DMS79 treated with DMSO at 0.1 percent for 48 hours (cell line): ENCODE measurements at regions not wholly inside any gene's neighbourhood (a gene's known extent, or its start where the extent isn't known, plus 50 kb on each side); places are given as distances from the start of the nearest gene placed in this dataset.

Source experiments
- DNase-seq: peaks from one replicate; lab custom pipeline; 2025; lab: John Stamatoyannopoulos, UW

DNA sequence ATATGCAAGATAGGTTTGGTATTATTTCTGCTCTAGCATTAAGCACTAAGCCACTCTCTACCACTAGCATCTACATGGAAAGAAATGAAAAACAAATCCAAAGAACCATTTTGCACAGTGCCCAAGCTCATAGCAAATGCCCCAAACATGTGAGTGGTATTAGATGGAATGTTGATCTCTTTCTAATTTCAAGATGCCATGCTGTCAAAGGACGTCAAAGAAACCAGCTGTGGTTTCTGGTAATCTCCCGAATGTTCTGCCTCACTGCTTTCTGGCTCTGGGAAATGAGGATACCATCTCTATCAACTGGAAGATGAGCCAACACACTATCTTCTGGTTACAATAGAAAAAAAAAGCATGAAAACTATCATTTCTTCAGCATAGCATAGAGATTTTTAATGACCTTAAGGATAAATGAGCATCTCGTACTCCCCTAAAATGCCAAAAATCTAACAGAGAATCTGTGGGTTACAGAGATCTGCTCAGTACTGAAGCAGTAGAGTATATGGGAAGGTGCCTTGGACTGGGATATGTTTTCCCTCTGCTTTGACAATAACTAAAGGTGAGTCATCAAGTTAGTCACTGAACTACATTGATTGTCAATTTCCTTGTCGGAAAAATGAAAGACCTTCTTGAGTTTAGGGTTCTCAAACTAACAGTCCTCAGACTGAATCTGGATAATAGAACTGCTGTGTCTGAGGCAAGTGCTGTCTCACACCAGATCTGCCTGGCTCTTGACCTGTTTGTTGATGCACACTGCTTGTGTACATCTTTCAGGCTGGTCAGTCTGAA is 244.8 kb upstream of the NCKAP5 start:
- DNase-seq: no peak

DNA sequence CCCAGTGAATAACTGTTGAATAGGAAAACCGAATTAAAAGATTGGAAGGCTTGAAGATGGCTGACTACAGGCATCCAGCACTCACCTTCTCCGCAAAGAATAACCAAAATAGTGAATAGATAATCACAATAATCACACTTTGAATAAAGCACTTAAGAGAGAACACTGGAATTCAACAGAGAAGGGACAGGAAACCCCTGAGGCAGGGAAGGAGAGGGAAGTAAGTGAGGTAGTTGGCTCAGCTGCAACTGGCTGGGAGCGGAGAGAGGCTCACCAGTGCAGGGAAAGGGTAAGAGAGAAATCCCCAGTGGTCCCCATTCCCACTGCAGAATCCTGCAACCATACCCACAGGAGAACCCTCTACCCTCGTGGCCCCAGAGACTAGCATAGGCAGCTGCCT is 246.6 kb upstream of the NCKAP5 start:
- DNase-seq: no peak

DNA sequence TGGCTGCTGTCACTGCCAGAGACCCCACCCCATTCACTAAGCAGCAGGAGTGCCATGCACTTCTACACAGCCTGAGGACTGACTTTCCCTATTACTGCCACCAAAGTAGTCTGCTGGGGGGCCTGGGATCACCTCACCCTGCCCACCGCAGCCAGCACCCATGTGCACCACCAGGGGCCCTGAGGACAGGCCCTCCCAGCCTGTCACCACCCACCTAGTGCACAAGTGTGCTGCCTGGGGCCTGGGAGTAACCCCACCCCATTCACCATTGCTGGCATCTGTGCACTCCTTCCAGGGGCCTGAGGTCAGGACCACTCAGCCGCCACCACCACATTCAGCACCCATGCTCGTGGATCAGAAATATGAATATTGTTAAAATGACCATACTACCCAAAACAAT is 247.8 kb upstream of the NCKAP5 start:
- DNase-seq: no peak

DNA sequence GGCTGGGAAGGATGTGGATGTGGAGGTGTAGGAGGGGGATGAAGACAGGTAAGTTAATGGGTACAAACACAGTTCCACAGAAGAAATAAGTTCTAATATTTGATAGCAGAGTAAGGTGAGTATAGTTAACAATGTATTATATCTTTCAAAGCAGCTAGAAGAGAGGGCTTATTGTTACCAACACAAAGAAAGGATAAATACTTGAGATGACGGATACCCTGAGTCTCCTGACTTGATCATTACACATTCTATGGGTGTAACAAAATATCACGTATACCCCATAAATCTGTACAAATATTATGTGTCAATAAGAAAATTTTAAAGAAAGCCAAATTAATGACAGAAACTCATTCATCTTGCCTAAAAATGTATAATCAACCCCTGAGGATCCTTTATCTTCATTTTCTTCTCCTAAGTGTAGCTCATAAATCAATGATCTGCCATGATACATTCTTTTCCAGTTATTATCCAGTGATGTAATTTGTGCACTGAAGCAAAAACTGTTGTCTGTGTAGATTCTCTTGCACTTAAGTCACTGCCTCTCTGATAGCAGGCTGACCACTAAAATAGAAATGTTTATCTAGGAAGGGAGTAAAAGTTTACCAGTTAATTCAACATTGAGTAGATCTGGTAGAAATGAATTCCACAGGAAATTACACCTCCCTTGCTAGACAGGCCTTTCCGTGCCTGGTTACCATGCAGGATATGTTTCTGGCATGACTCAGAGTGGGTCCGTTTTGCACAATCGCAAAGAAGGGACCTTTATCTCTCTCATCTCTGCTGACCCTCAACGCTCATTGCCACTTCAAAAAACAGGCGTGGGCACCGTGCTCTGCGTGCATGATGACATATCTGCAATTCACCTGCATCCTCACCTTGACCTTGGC is 249.7 kb upstream of the NCKAP5 start:
- no peak for DNase-seq

DNA sequence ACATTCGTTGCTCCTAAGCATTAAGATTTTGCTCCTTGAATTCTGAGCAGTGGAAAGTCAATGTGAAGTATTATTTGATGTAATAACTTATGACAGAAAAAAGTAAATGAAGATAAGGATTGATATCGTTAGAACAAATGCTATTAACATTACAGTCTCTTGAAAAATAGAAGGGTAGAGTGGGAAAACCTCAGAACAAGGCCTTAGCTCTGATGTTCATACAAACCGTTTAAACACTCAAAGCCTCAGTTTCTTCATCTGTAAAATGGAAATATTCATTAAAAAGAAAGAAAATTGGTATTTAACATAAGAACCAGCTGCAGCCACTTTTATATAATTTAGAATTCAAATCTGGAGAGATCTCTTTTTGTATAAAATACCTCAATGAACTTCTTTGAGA is 250.4 kb upstream of the NCKAP5 start:
- no peak for DNase-seq

DNA sequence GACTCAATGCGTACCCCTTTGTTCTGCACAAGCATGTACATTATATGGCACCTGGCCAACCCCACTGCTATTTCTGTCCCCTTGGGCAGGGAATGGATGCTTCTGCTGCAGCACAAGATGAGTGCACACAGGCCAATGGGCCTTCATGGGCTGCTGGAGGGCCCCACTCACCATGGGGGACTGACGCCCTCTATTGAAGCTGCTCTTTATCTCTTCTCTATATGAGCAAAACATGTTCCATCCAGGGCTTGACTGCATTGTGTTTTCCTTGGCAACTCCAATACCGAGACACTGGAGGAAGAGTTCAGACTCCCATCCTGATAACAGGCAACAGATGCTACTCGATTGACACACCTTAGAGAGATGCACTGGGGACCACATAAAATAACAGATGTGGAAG is 251.6 kb upstream of the NCKAP5 start:
- no peak for DNase-seq

DNA sequence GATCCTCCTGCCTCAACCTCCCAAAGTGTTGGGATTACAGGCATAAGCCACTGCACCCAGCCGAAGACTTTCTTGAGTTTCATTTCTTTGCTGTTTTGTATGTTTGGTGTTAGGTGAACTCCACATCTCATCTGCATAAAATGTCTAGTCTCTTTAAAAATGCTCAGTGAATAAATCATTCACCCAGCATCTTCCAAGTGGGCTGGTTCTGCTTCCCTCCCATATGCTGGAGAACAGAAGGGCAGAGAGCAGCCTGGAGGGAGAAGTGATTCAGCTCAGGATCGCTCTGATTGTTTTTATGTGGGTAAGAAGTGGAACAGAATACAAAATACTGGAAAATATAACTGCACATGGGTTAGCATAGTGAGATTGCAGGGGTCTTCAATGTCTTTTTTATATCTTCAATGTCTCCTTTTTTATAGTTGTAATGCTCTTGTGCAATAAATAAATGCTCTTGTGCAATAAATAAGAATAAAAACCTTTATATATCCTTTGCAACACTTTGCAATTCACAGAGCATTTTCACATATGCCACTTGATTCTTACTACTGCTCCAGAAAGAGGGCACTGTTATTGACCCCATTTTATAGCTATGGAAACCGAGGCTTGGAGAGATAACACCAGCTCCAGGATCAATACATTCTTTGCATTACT is 253.0 kb upstream of the NCKAP5 start:
- DNase-seq: no peak

DNA sequence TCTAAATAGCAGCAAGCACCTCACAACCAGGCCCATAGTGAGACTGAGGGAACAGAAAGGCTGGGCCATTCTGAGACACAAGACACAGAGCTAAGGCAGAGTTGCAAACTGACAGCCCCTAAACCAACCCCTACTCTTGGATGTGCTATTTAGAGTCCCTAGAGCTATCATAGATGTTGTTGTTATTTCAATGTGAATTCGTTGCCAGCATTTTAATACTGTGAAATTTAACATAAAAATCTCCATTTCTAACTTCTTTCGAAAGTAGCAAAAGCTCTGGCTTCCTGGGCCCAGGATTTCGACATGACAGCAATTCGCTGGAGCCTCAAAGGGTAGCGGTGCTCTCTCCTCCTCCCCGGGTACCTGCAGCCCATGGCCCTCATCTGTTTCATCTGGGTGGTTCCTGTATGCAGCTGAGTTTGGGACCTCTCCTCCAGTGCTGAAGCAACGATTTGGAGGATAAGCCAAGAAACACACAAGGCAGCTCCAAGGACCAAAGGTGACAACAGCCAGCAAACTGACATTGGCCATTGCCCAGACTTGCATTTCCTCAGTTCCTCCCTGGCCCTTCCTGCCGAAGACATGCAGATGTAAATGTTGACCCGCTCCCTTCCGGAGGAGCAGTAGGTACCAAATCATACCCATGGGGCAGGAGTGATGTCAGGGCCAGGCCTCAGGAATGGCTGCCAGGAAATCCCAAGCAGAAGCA is 254.4 kb upstream of the NCKAP5 start:
- no peak for DNase-seq

DNA sequence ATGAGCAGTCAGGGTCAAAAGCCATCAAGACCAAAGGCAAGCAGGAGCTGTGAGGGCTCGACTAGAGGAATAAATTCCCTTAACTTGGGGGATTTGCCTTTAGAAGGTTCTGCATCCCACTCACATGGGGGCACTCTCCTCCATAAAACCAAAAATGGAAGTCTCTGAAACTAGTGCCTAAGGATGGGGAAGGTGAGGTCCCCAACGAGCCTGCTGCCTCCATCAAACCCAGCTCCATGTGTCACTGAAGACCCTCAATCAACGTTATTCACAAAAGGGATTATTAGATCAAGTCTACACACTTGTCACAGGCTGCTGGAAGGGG is 254.9 kb upstream of the NCKAP5 start:
- DNase-seq: no peak

DNA sequence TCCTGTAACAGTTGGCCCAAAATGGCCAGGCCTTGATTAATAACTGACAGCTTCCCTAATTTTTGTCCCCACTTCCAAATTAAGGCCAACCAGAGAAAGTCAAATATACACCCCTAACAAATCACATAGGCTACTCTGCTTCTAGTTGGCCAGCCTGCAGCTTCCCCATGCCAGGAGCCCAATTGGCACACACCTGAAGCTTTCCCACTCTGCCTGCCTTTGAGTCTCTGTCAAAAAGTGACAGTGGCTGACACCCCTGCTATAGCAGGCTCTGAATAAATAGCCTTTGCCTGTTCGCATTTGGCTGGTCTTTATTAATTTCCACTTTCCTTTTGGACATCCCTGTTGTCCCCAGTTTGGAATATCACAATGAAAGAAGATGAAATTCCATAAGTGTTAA is 256.6 kb upstream of the NCKAP5 start:
- no peak for DNase-seq

DNA sequence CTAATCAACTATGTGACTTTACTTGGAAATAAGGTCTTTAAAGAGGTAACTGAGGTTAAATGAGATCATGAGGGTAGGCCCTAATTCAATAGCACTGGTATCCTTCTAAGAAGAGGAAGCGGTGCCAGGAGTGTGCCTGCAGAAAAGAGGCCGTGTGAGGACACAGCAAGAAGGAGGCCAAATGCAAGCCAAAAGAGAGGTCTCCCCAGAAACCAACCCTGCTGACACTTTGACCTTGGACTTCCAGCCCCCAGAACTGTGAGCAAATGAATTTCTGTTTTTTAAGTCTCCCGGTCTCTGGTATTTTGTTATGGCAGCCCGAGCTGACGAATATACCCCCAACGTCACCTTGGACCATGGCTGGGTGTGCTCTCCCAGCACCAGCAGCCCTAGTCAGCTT is 257.5 kb upstream of the NCKAP5 start:
- DNase-seq: no peak

DNA sequence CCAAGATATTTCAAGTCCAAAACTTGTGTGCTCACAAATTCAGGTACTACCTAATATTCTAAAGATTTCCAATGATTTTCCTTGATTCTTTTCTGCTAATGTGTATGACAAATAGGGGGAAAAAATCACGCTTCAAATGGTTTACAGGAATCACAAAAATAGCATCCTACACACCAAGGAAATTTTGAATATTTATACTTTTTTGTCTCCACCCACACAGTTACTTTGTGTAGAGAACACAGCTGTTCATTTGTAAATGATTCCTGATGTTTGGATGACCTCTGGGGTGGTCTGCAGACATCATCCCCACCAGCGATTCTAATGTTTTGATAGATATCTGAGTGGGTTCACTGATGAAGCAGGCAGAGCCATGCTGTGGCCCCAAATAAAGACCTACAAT is 260.6 kb upstream of the NCKAP5 start:
- DNase-seq: no peak

DNA sequence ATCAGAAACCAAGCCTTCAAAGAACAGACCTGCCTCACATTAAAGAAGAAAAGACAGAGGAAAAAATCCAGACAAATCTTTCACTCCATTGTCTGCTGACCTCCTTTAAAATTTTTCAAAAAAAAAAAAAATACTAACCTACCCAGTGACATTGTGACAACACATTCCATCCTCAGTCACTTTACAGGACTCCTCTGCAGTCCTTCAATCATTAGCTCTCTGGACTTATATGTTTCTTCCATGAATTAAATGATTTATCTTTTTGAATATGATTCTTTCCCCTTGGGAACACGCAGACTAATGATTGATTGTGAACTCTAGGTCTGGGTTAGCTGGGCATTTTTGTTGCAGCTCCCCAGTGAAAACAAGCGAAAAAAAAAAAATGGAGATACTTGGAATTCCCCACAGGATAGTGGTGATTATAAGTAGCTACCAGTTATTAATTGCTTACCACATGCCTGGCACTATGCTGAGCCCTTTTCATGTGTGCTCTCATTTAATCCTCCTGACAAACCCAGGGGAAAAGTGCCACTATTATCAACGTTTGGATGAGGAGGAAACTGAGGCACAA is 261.3 kb upstream of the NCKAP5 start:
- no peak for DNase-seq

DNA sequence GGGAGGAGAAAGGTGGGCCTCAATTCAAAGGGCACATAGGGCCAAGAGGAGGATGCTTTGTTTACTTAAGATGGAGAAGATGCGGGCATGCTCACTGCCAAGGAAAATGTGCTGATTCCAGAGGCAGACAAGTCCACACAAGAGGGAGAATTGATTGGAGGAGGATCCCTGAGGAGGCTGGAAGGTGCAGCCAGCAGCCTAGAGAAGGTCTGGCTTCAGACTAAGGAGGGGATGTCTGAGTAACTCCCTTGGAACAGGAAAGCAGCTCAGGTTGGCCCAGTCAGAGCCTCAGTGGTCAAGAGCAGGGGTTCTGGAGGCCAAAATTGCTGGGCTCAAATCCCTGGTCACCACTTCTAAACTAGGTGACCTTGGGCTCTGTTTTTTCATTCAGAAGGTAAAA is 265.5 kb upstream of the NCKAP5 start:
- DNase-seq: no peak

DNA sequence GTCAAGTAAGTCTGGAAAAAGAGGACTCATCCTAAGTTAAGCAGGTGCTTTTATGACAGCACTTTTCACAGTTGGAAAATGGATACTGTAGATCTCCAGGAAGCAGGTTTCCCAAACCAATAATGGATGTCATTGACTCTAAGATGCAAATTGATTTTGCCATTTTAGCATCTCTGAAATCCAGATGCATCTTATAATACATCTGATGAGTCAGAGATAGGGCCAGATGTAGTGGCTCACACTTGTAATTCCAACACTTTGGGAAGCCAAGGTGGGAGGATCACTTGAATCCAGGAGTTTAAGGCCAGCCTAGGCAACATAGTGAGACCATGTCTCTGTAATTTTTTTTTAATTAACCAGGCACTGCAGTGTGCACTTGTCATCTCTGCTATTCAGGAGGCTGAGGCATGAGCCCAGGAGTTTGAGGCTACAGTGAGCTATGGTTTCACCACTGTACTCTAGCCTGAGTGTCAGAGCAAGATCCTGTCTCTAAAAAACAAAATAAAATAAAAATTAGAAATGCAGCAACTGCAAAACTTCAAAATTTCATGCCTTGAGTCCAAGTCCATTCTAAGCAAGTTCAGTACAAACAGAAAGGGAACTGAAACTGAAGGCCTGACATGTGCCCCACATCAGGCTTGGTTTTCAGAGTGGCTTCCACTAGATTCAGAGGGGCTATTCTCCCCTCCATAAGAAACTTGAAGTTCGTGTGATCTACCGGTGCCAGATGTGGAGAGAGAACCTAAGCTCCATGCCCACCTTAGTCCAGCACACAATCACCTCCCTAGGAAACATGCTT is 267.8 kb upstream of the NCKAP5 start:
- DNase-seq: no peak

DNA sequence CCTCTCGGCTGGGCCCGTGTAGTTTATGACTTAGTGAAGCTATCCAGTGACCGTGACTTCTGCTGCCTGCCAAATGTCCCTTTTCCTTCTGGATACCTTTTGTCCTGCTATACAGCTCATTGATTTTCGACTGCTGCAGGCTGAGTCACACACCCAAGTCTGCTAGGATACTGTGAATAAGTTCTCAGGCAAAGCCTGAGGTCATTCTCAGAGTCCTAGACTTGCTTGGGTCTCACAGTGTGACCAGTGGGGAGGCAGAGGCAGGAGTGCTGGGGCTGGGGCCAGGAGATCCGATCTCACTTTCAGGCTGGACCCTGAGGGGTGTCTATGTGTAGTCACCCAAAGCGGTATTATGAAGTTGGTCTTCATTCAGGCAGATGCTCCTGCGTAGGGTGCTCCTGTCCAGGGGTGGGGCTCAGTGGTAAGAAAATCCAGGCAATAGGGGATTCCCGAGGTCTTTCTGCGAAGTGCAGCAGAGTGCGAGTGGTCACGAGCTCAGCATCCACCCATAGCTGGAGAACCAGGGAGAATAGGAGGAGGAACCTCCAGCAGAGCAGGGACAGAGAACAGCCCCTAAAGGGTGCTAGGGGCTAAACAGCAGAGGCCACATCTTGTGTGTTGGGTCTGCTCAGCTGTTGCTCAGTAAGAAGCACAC is 268.6 kb upstream of the NCKAP5 start:
- DNase-seq: no peak

DNA sequence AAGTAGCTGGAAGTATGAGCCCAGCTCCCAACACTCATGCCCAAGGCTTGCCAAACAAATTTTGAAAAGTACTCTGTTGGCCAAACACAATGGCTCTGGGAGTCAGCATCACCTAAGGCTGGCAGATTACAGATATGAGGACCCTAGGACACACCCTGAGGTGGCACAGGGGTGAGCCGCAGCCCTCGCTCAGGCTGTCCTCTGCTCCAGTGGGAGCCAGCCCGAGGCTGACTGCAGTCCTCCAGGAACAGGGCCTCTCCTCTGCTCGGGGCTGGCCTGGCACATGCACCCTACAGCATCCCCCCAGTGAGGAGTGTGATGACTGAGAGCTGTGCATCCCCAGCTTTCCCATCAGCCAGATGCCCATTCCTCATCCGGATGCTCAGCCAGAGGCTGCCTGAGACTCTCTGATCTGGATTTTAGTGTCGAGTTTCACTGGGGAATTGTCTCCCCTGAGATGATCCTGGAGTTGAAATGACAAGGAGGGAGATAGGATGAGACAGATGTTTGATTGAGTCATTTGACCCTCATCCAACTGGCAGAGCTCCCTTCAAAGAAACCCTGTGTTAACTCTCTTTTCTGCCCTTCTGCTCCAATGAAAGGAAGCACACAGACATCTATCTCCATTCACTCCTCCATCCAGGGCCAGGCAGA is 269.3 kb upstream of the NCKAP5 start:
- DNase-seq: no peak

DNA sequence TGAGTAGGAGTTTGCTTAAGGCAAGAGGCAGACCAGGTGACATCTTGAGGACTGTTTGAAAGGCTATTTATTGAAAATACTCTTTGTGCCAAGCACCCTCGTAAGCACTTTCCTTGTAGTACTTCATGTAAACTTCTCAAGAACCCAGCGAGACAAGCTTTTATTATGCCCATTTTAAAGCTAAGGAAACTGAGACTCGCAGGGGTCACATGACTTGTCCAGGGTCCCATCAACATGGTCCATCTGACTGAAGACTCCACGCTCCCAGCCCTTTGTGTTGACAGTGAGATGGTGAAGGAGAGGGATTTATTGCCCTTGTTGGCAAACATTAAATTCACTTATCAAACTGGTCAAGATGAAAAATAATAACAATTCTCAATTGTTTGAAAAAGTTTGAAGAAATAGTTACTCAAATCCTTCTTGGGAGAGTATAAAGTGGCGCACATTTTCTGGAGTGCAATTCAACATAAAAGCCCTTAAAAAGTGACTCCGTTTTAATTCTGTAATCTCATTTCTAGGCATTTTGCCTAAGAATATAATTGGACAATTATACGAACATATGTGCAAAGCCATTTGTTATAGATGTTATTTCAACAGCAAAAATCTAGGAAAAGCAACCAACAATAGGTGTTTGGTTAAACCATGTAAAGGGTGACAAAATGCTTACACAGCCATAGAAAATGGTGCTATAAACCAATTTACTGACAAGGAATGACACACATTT is 270.5 kb upstream of the NCKAP5 start:
- DNase-seq: no peak

DNA sequence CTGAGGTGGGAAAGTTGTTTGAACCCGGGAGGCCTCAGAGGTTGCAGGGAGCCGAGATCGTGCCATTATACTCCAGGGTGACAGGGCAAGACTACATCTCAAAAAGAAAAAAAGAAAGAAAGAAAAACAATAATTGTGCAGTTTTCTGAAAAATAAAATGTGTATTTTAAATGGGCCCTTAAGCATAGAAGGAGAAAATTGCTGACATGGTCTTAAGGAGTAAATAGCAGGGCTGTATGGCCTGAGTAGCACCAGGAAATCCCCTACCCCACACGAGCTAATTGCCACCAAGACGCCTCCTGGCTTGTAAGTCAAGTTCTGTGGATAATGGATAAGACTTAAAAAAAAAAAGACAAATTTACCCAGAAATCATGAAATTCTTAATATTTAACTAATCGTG is 271.4 kb upstream of the NCKAP5 start:
- no peak for DNase-seq

DNA sequence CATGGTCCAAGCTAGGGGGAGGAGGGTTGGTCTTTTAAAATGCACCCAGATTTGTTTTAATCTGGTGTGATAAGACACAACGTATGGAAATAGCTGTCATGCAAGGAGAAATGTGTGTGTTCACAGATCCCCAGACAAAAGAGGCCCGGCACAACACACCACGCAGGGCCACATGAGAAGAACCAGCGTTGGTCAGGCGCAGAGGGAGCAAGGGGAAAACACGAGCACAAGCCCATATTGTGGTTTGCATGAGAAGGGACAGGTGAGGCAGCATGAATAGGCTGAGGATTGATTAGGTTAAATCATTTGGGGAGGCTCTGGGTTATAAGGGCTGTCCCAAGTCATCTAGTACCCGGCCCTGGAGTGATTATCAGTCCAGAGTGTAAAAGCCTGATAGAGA is 272.5 kb upstream of the NCKAP5 start:
- no peak for DNase-seq
